Uterus (tissue), 2 donors: ENCODE measurements at regions not wholly inside any gene's neighbourhood (a gene's known extent, or its start where the extent isn't known, plus 50 kb on each side); places are given as distances from the start of the nearest gene placed in this dataset.

ENCODE experiments used
- POLR2A ChIP-seq, 2 donors: fragments of 450-650 bp; IDR thresholded peaks; one replicate each; pipeline ENCODE4 v1.6.1; 2016; ENCODE audit warnings: antibody characterized with exemption in 2 of 2, mild to moderate bottlenecking in 1 of 2, moderate library complexity in 1 of 2
- TF ChIP-seq, protein P1 (sequence below), 4 experiments: fragments of 200-600 bp in 2 of 4; fragments of 450-650 bp in 2 of 4; sonication (generic) in 2 of 4; IDR thresholded peaks; one replicate each; pipeline ENCODE4 v1.5.1; 2016 to 2019; ENCODE audit warnings: antibody characterized with exemption in 4 of 4, mild to moderate bottlenecking in 2 of 4, moderate library complexity in 1 of 4

DNA sequence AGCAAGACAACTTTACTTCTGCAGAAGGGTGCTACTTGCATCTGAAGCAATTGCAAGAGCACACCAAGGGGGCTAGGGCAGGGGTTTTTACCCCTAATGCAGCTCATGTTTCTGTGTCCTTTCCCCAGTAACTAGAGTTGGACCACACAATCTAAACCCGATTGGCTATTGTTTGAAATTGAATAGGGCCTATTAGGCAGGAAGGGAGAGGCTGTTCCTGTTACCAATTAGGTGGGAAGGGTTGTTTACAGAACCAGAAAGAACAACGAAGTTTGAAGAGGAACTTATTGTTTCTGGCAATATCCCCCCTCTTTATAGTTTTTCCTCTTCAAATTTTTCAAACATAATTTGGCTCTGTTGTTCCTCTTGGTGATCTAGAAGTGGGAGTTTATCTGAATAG, 85.5 kb downstream of the CHCHD4 start:
- TF ChIP-seq, protein P1, sequence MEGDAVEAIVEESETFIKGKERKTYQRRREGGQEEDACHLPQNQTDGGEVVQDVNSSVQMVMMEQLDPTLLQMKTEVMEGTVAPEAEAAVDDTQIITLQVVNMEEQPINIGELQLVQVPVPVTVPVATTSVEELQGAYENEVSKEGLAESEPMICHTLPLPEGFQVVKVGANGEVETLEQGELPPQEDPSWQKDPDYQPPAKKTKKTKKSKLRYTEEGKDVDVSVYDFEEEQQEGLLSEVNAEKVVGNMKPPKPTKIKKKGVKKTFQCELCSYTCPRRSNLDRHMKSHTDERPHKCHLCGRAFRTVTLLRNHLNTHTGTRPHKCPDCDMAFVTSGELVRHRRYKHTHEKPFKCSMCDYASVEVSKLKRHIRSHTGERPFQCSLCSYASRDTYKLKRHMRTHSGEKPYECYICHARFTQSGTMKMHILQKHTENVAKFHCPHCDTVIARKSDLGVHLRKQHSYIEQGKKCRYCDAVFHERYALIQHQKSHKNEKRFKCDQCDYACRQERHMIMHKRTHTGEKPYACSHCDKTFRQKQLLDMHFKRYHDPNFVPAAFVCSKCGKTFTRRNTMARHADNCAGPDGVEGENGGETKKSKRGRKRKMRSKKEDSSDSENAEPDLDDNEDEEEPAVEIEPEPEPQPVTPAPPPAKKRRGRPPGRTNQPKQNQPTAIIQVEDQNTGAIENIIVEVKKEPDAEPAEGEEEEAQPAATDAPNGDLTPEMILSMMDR (IDR thresholded peaks at IDR 0.05), result no peak
- TF ChIP-seq POLR2A (IDR thresholded peaks at IDR 0.05), result no peak
